T-helper 22 cell (primary cell): ENCODE measurements at regions not wholly inside any gene's neighbourhood (a gene's known extent, or its start where the extent isn't known, plus 50 kb on each side); places are given as distances from the start of the nearest gene placed in this dataset.
"Not testable (repeated sequence)": the region's sequence is repeated elsewhere in the genome, so short reads cannot be mapped to it uniquely, and the experiment has no call there.

Source experiments
- DNase-seq: peaks from one replicate; pipeline ENCODE4 v3.0.0-alpha.2; 2020; ENCODE audit warnings: low read depth

GRCh38 chr22:11932212-11932611 is 3595.8 kb upstream of the OR11H1 start:
- not testable (repeated sequence) for DNase-seq

DNA sequence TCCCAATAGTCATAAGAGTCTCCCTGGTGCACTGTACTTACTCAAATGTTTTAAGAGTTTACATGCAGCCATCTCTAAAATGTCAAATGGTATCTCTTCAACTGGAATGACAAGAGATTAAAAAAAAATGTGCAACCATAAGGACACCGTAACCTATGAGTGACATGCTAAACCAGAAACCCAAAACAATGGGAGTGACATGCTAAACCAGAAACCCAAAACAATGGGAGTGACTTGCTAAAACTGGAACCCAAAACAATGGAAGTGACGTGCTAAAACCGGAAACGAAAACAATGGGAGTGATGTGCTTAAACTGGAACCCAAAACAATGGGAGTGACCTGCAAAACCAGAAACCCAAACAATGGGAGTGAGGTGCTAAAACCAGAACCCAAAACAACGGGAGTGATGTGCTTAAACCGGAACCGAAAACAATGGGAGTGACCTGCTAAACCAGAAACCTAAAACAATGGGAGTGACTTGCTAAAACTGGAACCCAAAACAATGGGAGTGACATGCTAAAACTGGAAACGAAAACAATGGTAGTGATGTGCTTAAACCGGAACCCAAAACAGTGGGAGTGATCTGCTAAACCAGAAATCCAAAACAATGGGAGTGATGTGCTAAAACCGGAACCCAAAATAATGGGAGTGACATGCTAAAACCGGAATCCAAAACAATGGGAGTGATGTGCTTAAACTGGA is 3559.9 kb upstream of the OR11H1 start:
- not testable (repeated sequence) for DNase-seq

DNA sequence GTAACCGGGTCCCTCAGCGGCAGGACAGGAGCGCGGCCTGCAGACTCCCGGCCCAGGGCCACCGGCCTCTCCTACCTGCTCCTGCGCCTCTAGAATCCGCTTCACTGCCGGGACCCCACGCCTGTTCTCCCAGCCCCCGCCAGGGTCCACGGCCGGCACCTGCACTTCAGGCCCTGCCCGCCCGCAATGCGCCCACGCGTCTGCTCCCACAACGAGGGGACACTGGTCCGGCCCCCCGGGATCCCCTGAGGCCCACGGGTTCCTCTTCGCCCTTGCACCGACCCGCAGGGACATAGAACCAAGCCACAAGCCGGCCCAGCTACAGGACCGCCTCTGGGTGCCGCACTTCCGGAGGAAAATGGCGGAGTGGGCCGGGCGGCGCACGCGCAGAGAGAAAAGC is 3554.1 kb upstream of the OR11H1 start:
- peak; percentile 0 for DNase-seq
